ENCODE measurements at regions not wholly inside any gene's neighbourhood (a gene's known extent, or its start where the extent isn't known, plus 50 kb on each side); places are given as distances from the start of the nearest gene placed in this dataset.
"Not testable (repeated sequence)": the region's sequence is repeated elsewhere in the genome, so short reads cannot be mapped to it uniquely, and the experiment has no call there.

- H3K9me3 ChIP-seq (ENCODE audit: insufficient read depth, low read length): no peaks in the 10 kb centered on the region
Observed at GRCh38 chr16:88309174-88309907, 73.4 kb upstream of the ZNF469 start.

GRCh38 chr16:88309908-88310265 is 72.9 kb upstream of the ZNF469 start:
- TF ChIP-seq EZH2phosphoT487 (IDR thresholded peaks at IDR 0.05; ENCODE audit: low read depth) (no peak), CTCF (IDR thresholded peaks at IDR 0.05; ENCODE audit: low read depth, low read length) (peak; percentile 42; the same call in 1 of the 2 replicates)

More at GRCh38 chr16:88309174-88309907, 73.4 kb upstream of the ZNF469 start:
- no peak overlapping the region for H3K4me3 ChIP-seq (ENCODE audit: low read length)
- H3K4me1 ChIP-seq (ENCODE audit: low read length): no peaks in the 10 kb centered on the region
- no peak overlapping the region for H3K4me2 ChIP-seq (ENCODE audit: low read length)
- H3K27ac ChIP-seq (ENCODE audit: low read length): no peak overlapping the region
- TF ChIP-seq EZH2phosphoT487 (IDR thresholded peaks at IDR 0.05; ENCODE audit: low read depth): no peak
- TF ChIP-seq CTCF (IDR thresholded peaks at IDR 0.05; ENCODE audit: low read depth, low read length): no peak
- H3K79me2 ChIP-seq (ENCODE audit: low read length): no peaks in the 10 kb centered on the region
- no peak overlapping the region for H2AFZ ChIP-seq (ENCODE audit: low read depth, low read length)
- H3K36me3 ChIP-seq (replicated peaks; ENCODE audit: low read depth, low read length): no peaks in the 10 kb centered on the region
- H4K20me1 ChIP-seq (ENCODE audit: insufficient read depth, low read length): no peaks in the 10 kb centered on the region
- peaks cover 22% of the 10 kb centered on the region for H3K27me3 ChIP-seq (ENCODE audit: low read depth, low read length)
- no peak overlapping the region for H3K9ac ChIP-seq (ENCODE audit: low read length)

GRCh38 chr16:88310796-88311605 is 71.8 kb upstream of the ZNF469 start:
- no peaks in the 10 kb centered on the region for H3K4me1 ChIP-seq (ENCODE audit: low read length)
- H3K9me3 ChIP-seq (ENCODE audit: insufficient read depth, low read length): no peaks in the 10 kb centered on the region
- H3K79me2 ChIP-seq (ENCODE audit: low read length): no peaks in the 10 kb centered on the region
- H4K20me1 ChIP-seq (ENCODE audit: insufficient read depth, low read length): no peaks in the 10 kb centered on the region
- no peak overlapping the region for H3K27ac ChIP-seq (ENCODE audit: low read length)
- no peaks in the 10 kb centered on the region for H3K36me3 ChIP-seq (replicated peaks; ENCODE audit: low read depth, low read length)
- peaks cover 22% of the 10 kb centered on the region for H3K27me3 ChIP-seq (ENCODE audit: low read depth, low read length)
- TF ChIP-seq EZH2phosphoT487 (IDR thresholded peaks at IDR 0.05; ENCODE audit: low read depth) (no peak), CTCF (IDR thresholded peaks at IDR 0.05; ENCODE audit: low read depth, low read length) (no peak)
- no peak overlapping the region for H3K4me3 ChIP-seq (ENCODE audit: low read length)
- no peak overlapping the region for H2AFZ ChIP-seq (ENCODE audit: low read depth, low read length)
- H3K9ac ChIP-seq (ENCODE audit: low read length): no peak overlapping the region
- H3K4me2 ChIP-seq (ENCODE audit: low read length): no peak overlapping the region

More at GRCh38 chr16:88309908-88310265, 72.9 kb upstream of the ZNF469 start:
- peaks cover 22% of the 10 kb centered on the region for H3K27me3 ChIP-seq (ENCODE audit: low read depth, low read length)
- no peak overlapping the region for H3K4me3 ChIP-seq (ENCODE audit: low read length)
- no peaks in the 10 kb centered on the region for H3K36me3 ChIP-seq (replicated peaks; ENCODE audit: low read depth, low read length)
- H3K9me3 ChIP-seq (ENCODE audit: insufficient read depth, low read length): no peaks in the 10 kb centered on the region
- H3K4me1 ChIP-seq (ENCODE audit: low read length): no peaks in the 10 kb centered on the region
- no peaks in the 10 kb centered on the region for H3K79me2 ChIP-seq (ENCODE audit: low read length)
- no peak overlapping the region for H3K27ac ChIP-seq (ENCODE audit: low read length)
- H3K4me2 ChIP-seq (ENCODE audit: low read length): no peak overlapping the region
- H4K20me1 ChIP-seq (ENCODE audit: insufficient read depth, low read length): no peaks in the 10 kb centered on the region
- no peak overlapping the region for H2AFZ ChIP-seq (ENCODE audit: low read depth, low read length)
- no peak overlapping the region for H3K9ac ChIP-seq (ENCODE audit: low read length)

DNA sequence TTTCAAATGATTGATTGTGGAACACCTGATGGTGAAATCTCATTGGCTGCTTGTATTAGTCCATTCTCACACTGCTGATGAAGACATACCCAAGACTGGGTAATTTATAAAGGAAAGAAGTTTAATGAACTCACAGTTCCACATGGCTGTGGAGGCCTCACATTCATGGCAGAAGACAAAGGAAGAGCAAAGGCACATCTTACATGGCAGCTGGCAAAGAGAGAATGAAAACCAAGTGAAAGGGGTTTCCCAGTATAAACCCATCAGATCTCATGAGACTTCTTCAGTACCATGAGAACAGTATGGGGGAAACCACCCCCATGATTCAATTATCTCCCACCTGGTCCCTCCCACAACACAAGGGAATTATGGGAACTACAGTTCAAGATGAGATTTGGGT is 70.9 kb upstream of the ZNF469 start:
- not testable (repeated sequence) for H3K9ac ChIP-seq (ENCODE audit: low read length); H4K20me1 ChIP-seq (ENCODE audit: insufficient read depth, low read length); H3K27ac ChIP-seq (ENCODE audit: low read length)

More for the DNA sequence above, 70.9 kb upstream of the ZNF469 start:
- not testable (repeated sequence) for H2AFZ ChIP-seq (ENCODE audit: low read depth, low read length); H3K9me3 ChIP-seq (ENCODE audit: insufficient read depth, low read length); H3K4me3 ChIP-seq (ENCODE audit: low read length); H3K36me3 ChIP-seq (replicated peaks; ENCODE audit: low read depth, low read length); H3K79me2 ChIP-seq (ENCODE audit: low read length); H3K4me1 ChIP-seq (ENCODE audit: low read length); H3K4me2 ChIP-seq (ENCODE audit: low read length)
- peaks cover 21% of the 10 kb centered on the region for H3K27me3 ChIP-seq (ENCODE audit: low read depth, low read length)
